HL-60 (cell line): ENCODE measurements at regions not wholly inside any gene's neighbourhood (a gene's known extent, or its start where the extent isn't known, plus 50 kb on each side); places are given as distances from the start of the nearest gene placed in this dataset.

Experiments used
- DNase-seq, 2 experiments: peaks; one replicate each; pipeline ENCODE4 v3.0.0-alpha.2; 2010 to 2020; ENCODE audit warnings: low read depth in 1 of 2, low spot score in 1 of 2
- H3K27ac ChIP-seq: fragments of 250-450 bp; sonication (Bioruptor Pico); replicated peaks from 2 replicates; pipeline ENCODE4 v1.5.1; 2020; ENCODE audit warnings: mild to moderate bottlenecking, moderate library complexity
- H3K27me3 ChIP-seq: fragments of 250-450 bp; sonication (Bioruptor Pico); 2 replicates; pipeline ENCODE4 v1.5.1; 2021; ENCODE audit warnings: mild to moderate bottlenecking, moderate library complexity; ENCODE audit not compliant: insufficient read depth, poor library complexity, severe bottlenecking
- H3K4me3 ChIP-seq: replicated peaks from 2 replicates; pipeline ENCODE4 v1.5.1; 2011; ENCODE audit warnings: mild to moderate bottlenecking, control low read depth, low read length; ENCODE audit not compliant: insufficient read depth
- CTCF ChIP-seq: IDR thresholded peaks from one replicate; pipeline ENCODE4 v1.5.1; 2011; ENCODE audit warnings: low read length, control low read depth, inconsistent platforms; ENCODE audit not compliant: insufficient read depth
- GABPA ChIP-seq: IDR thresholded peaks from 2 replicates; pipeline ENCODE4 v1.6.1; 2012; ENCODE audit warnings: low read depth
- POLR2AphosphoS5 ChIP-seq: IDR thresholded peaks from 2 replicates; pipeline ENCODE4 v1.6.1; 2012; ENCODE audit warnings: low read depth
- REST ChIP-seq: IDR thresholded peaks from 2 replicates; pipeline ENCODE4 v1.6.1; 2012; ENCODE audit warnings: low read depth; ENCODE audit not compliant: insufficient replicate concordance
- SPI1 ChIP-seq: IDR thresholded peaks from 2 replicates; pipeline ENCODE4 v1.6.1; 2012; ENCODE audit warnings: low read depth, mild to moderate bottlenecking, borderline replicate concordance

DNA sequence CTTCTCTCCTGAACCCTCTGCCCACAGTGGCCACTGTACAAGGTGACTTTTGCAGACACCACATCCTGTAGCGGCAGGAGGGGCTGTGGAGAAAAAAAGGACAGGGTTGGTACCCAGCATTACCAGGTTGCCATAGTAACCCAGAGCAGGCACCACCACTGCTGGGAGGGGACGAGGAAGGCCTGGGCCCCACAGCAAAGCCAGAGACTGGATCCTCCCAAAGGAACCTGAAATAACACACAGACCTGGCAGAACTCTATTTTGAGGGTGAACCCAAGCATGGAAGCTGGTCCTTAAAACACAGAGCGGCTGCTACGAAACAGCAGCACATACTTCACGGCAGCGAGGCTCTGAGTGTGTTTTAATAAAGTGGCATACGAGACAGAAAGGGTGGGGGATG is 380.6 kb downstream of the CTTN start:
- H3K4me3 ChIP-seq: no peak overlapping the region
- TF ChIP-seq GABPA (no peak), REST (no peak), POLR2AphosphoS5 (no peak), CTCF (no peak)
- no peaks in the 10 kb centered on the region for H3K27me3 ChIP-seq
- no peak for DNase-seq
- no peak overlapping the region for H3K27ac ChIP-seq

GRCh38 chr11:70779433-70780245 is 381.3 kb downstream of the CTTN start:
- Histone ChIP-seq H3K4me3 (no peak overlapping the region), H3K27me3 (no peaks in the 10 kb centered on the region), H3K27ac (no peak overlapping the region)
- TF ChIP-seq CTCF: no peak
- no peak for DNase-seq

DNA sequence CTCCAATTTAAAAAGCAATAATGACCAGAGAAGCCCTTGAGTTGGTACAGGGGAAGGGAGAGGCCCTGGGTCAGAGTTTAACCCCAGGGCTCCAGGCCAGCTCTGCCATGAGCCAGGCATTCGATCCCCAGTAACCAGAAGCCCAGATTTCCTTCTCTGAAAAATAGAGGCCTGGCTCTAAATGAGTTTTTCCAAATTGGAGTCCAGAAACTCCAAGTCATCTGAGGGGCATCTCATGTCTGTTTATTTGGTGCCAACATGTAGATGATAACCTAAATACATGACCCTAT is 381.9 kb downstream of the CTTN start:
- Histone ChIP-seq H3K27me3 (no peaks in the 10 kb centered on the region), H3K27ac (no peak overlapping the region), H3K4me3 (no peak overlapping the region)
- no peak for TF ChIP-seq SPI1
- TF ChIP-seq POLR2AphosphoS5: no peak
- TF ChIP-seq REST: no peak
- no peak for TF ChIP-seq GABPA
- no peak for TF ChIP-seq CTCF
- no peak for DNase-seq

DNA sequence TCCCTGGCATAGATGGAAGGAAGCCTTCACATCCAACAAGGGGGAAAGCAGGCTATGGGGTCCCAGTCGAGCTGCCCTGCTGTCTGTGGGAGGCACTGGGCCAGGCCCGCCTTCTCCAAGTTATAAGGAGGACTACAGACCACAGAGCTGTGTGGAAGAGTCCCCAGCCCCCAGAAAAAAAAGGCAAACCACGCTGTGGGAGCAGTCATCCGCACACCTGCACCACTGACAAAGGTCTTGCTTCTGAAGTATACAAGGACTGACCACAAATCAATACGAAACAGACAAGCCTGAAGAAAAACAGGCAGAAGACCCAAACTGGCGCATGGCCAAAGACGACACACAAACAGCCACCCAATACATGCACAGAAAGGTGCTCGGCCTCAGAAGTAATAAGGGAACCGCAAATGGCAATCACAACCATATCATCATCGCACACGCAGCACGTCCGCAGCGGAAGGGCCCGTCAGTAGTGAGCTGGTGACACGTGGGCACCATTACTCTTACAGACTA is 384.1 kb downstream of the CTTN start:
- H3K4me3 ChIP-seq: no peak overlapping the region
- DNase-seq: no peak
- H3K27me3 ChIP-seq: no peaks in the 10 kb centered on the region
- no peak overlapping the region for H3K27ac ChIP-seq
- TF ChIP-seq POLR2AphosphoS5 (no peak), REST (no peak), SPI1 (no peak), CTCF (no peak), GABPA (no peak)
